ENCODE measurements at regions not wholly inside any gene's neighbourhood (a gene's known extent, or its start where the extent isn't known, plus 50 kb on each side); places are given as distances from the start of the nearest gene placed in this dataset.

DNA sequence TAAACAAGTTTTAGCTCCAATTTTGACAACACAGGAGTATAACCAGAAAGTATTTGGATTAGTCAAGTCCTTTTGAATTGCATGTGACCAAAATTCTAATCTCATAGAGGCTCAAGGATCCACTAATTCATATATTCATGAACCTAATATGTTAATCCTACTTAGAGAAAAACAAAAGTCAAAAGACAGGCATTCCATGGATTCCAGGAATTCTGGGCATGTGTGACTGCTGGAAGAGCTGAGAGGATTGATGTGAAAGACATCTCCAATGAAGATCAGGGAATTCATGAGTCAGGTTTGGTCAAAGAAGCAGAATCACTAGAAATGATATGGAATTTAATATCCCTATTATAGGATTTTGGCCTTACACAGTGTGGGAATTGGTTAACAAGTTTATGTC is 1494.6 kb upstream of the DDX18 start:
- TF ChIP-seq, protein P1, sequence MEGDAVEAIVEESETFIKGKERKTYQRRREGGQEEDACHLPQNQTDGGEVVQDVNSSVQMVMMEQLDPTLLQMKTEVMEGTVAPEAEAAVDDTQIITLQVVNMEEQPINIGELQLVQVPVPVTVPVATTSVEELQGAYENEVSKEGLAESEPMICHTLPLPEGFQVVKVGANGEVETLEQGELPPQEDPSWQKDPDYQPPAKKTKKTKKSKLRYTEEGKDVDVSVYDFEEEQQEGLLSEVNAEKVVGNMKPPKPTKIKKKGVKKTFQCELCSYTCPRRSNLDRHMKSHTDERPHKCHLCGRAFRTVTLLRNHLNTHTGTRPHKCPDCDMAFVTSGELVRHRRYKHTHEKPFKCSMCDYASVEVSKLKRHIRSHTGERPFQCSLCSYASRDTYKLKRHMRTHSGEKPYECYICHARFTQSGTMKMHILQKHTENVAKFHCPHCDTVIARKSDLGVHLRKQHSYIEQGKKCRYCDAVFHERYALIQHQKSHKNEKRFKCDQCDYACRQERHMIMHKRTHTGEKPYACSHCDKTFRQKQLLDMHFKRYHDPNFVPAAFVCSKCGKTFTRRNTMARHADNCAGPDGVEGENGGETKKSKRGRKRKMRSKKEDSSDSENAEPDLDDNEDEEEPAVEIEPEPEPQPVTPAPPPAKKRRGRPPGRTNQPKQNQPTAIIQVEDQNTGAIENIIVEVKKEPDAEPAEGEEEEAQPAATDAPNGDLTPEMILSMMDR (IDR thresholded peaks at IDR 0.05): no peak
- TF ChIP-seq POLR2A (IDR thresholded peaks at IDR 0.05): no peak
